HEK293T (cell line): ENCODE measurements at regions not wholly inside any gene's neighbourhood (a gene's known extent, or its start where the extent isn't known, plus 50 kb on each side); places are given as distances from the start of the nearest gene placed in this dataset.

Experiments used
- ELF4 ChIP-seq: fragments of 450-650 bp; IDR thresholded peaks from 2 replicates; pipeline ENCODE4 v1.6.1; 2017; ENCODE audit warnings: antibody characterized with exemption
- FOXM1 ChIP-seq: fragments of 450-650 bp; IDR thresholded peaks from 2 replicates; pipeline ENCODE4 v1.6.1; 2017; ENCODE audit warnings: mild to moderate bottlenecking, borderline replicate concordance
- HDGF ChIP-seq: fragments of 450-650 bp; IDR thresholded peaks from 2 replicates; pipeline ENCODE4 v1.6.1; 2017; ENCODE audit warnings: antibody characterized with exemption, borderline replicate concordance
- L3MBTL2 ChIP-seq: fragments of 450-650 bp; conservative IDR thresholded peaks from 2 replicates; pipeline ENCODE4 v1.6.1; 2016; ENCODE audit warnings: mild to moderate bottlenecking
- LEF1 ChIP-seq: fragments of 450-650 bp; IDR thresholded peaks from 2 replicates; pipeline ENCODE4 v1.6.1; 2017; ENCODE audit warnings: mild to moderate bottlenecking, borderline replicate concordance
- NFRKB ChIP-seq: fragments of 450-650 bp; IDR thresholded peaks from 2 replicates; pipeline ENCODE4 v1.6.1; 2016; ENCODE audit warnings: mild to moderate bottlenecking, moderate library complexity
- PKNOX1 ChIP-seq: fragments of 450-650 bp; IDR thresholded peaks from 2 replicates; pipeline ENCODE4 v1.6.1; 2016
- SP1 ChIP-seq: fragments of 450-650 bp; IDR thresholded peaks from 2 replicates; pipeline ENCODE4 v1.6.1; 2017
- SUZ12 ChIP-seq: fragments of 450-650 bp; IDR thresholded peaks from 2 replicates; pipeline ENCODE4 v1.6.1; 2016; ENCODE audit warnings: mild to moderate bottlenecking
- TARDBP ChIP-seq: fragments of 450-650 bp; IDR thresholded peaks from 2 replicates; pipeline ENCODE4 v1.6.1; 2016
- ZNF384 ChIP-seq: fragments of 450-650 bp; IDR thresholded peaks from 2 replicates; pipeline ENCODE4 v1.6.1; 2016

DNA sequence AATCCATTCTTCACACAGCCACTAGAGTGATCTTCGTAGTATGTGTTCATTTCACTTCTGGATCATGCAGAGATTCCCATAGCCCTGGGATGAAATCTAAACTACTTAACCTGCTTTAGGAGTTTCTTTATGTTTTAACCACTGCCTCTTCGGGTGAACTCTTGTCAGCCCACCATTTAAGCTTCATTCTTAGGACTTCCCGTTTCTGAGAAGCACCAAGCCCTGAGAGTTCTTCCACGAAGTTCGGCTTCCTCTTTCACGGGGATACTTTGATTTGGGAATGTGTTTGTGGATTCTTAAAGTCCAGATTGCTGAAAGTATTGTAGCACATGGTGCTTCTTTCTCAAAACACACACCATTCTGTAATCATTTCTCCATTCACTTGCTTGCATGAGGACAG lies 205.0 kb downstream of the UBE2E3 start:
- TF ChIP-seq FOXM1 (no peak), SUZ12 (no peak), ZNF384 (no peak), L3MBTL2 (no peak), SP1 (no peak), TARDBP (no peak), LEF1 (no peak), HDGF (no peak), ELF4 (no peak), PKNOX1 (no peak), NFRKB (no peak)
